HG03460 (cell line): ENCODE measurements at regions not wholly inside any gene's neighbourhood (a gene's known extent, or its start where the extent isn't known, plus 50 kb on each side); places are given as distances from the start of the nearest gene placed in this dataset.
"Not testable (repeated sequence)": the region's sequence is repeated elsewhere in the genome, so short reads cannot be mapped to it uniquely, and the experiment has no call there.

Experiments
- ATAC-seq: cut with Tn5 transposase; IDR thresholded peaks from one replicate; pipeline ENCODE4 v1.9.1; 2021; ENCODE audit not compliant: unreplicated experiment

DNA sequence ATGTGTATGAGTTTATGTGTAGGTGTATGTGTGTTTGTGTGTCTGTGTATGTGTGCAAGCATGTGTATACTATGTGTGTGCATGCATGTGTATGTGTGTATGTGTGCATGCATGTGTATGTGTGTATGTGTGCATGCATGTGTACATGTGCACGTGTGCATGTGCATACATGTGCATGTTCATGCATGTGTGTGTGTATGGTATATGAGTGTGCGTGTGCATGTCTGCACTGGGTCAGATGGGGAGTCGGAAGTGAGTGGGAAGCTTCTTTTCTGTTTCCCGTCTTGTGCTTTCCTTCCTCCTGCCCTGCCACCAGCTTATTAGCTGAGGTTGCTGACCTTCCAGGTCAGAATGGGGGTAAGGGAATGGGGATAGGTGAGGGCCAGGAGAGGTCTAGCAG lies 174.7 kb downstream of the MAP2K4 start:
- ATAC-seq: no peak

GRCh38 chr17:12201294-12201880 lies 180.7 kb downstream of the MAP2K4 start:
- ATAC-seq: no peak

DNA sequence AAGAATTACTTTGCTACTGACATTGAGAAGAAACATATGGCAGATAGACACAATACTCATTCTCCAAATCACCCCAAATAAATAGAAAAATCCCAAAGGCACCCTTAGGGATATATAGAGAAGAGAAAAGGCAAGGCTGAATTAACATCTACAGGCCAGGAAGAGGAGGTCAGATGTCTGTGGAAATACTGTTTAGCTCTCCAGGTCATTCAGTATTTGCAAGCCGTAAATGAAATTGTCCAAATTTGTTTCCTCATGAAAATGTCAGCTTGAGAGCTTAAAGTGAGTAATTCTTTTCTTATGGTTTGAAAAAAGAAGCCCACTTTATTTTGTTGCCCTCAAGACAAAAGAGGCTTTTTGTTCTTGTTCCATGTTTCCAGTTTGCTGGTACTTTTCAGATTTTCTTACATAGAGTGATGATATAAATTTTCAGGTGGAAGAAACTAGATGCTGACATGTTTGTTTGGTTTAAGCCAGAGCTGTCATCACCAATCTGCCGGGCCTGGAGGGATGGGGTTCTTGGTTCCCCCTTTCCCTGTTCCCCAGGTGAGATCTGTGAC lies 189.0 kb downstream of the MAP2K4 start:
- no peak for ATAC-seq

- ATAC-seq: not testable (repeated sequence)
These were observed 200.2 kb downstream of the MAP2K4 start for GRCh38 chr17:12220714-12221439.

DNA sequence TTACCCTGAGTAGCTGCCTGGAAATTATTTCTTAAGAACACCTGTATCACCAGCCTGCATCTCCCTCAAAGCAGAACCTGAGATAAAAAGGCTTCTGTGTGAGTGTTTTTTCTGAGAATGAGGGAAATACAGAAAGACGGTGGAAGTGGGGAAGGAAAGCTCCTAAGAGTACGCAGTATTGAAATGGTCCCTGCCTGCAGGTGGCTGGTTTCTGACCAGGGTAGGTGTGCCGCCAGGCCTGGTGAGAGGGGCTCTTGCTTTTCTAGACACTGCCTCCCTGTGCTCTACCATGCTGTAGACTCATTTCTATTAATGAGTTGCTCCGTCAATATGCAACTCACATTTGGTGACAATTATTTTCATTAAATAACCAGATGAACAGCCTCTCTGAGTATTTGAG lies 201.7 kb downstream of the MAP2K4 start:
- ATAC-seq: no peak

DNA sequence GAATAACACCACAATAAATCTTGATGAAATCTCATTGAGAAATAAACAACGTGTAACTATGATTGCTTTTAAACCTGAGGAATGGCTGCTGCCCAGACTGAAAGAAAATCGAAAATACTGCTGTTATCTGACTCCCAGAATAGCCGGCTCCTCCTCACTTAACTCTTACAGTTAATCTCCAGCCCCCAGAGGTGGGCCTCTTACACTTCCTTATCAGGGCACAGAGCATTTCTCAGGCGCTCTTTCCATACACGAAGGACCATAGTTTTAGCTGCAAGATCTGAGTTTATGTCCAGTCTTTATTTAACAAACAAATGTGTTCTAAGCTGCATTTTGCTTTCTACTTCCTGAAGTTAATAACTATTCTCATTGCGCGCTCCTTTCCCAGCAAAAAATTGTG lies 206.9 kb downstream of the MAP2K4 start:
- ATAC-seq: no peak

GRCh38 chr17:12229335-12229734 lies 208.7 kb downstream of the MAP2K4 start:
- no peak for ATAC-seq

DNA sequence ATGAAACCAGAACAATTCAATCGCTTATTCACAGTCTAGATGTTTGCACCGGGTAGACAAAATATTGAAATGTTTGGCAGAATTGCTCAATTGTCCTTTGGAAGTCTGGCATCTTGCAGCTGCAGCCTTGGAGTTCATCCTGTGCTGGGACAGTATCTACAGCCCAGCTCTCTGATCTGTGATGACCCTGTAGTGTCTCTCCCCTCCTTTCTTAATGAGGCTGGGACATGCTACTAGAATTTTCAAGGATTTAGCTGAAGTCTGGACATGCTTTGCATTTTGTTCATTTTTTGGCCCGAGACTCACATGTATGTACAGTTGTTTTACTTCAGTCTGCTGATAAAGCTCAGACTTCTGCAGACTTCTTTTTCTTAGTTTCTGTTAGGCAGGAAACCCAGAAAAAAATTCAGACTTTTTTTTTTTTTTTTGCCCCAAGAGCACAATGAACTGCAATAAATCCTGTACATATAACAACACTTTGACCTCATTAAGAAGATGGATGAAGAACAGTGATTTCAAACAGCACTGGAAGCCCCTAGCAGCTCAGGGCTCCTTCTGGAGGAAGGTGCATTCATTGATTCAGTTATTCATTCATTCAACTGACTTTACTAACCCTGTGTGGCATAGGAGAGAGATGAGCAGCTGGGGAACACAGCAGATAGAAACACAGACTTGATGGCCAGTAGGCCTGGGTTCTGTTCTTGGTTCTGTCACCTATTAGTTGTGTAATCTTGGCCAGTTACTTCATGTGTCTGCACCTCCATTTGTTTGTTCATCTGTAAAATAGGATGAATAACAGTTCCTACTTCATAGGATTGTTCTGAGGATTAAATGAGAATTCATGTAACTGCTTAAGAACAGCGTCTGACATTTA lies 210.0 kb downstream of the MAP2K4 start:
- ATAC-seq: no peak

DNA sequence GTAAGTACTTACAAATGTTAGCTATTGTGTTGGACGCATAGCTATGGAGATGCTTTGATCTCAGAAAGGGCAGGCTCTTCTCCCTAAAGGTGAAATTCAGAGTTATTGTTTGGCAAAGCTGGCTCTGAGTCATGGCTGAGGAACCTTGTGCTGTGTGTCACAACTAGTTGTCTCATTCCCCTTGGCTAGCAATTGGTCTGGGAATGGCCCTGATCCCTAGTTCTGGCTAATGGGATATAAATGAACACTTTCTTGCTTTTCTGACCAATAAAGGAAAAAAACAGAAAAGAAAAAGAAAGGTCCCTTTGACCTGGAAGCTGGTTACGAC lies 210.6 kb downstream of the MAP2K4 start:
- ATAC-seq: no peak

DNA sequence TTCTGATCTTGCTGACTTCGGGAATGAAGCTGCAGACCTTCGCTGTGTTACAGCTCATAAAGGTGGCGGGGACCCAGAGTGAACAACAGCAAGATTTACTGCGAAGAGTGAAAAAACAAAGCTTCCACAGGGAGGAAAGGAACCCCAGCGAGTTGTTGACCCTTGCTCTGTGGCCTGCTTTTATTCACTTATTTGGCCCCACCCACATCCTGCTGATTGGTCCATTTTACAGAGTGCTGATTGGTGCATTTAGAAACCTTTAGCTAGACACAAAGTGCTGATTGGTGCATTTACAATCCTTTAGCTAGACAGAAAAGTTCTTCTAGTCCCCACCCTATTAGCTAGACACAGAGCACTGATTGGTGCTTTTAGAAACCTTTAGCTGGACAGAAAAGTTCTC lies 218.3 kb downstream of the MAP2K4 start:
- ATAC-seq: not testable (repeated sequence)

DNA sequence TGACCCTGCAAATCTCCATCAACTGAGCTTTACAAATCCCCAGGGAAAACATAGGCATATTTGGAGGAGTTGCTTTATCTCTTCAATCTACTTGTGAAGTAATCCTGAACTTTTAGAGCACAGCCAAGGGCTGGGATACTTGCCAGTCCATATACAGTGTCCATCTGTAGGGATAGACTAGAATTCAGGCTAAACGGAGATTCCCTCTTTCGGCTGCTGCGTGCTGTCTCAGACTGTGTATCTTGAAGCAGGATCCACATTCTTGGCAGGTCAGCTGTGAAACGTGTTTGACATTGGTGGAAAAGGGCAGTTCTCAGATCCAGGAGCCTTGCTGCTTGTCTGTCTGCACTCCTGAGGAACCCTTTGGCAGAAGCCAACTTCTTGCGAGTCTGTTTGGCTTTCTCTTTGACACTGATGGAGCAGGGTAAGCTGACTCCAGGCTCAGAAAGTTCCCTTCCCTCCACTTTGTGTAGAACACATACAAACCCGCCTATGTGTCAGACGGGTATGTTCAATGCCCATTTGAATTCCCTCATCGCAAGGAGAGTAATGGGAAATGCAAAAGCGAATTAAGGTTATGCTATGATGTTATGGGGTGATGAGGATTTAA lies 221.8 kb downstream of the MAP2K4 start:
- no peak for ATAC-seq

DNA sequence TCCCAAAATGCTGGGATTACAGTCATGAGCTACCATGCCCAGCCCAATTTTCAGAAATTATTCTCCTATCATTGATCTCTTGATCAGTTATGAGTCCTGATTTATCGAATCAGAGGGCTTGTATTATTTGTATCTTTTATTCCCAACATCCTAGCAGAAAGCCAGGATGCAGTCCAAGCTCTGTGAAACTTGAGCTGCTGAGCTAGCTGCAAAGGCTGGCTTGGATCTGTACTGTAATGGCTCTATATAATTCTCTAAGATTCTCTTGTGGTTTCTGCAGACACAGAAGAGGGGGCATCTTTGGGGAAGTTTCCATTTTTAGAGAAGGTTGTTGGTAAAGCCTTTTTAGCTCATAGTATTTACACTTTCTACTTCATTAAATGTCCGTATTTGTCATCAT lies 227.1 kb downstream of the MAP2K4 start:
- no peak for ATAC-seq

DNA sequence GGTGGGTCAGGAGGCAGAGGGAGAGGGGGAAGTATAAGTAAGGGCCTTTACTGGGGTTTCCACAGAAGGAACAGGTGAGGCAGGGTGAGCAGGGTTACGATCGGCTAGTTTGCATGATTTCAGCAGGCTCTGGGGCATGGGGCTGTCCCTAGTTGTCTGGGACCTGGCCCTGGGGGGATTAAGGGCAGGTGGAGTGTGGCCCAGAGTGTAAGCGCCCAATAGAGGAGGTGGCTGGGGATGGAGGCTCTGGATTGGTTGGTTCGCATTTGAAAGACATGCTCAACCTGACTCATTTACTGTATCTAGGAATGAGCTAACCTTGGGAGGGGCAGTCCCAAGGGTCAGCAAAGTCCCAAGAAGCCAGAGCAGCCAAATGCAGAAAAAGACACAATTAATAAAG lies 230.3 kb downstream of the MAP2K4 start:
- ATAC-seq: no peak

DNA sequence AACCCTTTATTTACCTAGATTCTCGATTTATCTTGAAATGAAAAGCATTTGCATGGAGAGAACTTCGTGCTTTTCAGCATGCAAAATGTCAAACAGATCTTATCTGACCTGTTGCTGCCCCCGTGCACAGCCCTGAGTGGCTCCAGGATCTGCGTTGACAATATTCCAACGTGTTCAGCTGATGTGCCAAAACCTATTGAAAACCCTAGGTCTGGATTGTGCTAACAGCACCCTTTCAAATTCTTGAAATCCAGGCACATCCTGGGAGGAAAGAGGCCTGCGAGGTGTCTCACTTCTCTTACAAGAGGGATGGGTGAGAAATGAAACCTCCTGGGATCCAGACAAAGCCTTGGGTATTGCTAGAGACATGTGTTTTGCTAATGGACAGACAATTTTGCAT lies 231.8 kb downstream of the MAP2K4 start:
- no peak for ATAC-seq

GRCh38 chr17:12254460-12254859 lies 233.8 kb downstream of the MAP2K4 start:
- no peak for ATAC-seq

GRCh38 chr17:12256380-12256995 lies 235.8 kb downstream of the MAP2K4 start:
- ATAC-seq: no peak

DNA sequence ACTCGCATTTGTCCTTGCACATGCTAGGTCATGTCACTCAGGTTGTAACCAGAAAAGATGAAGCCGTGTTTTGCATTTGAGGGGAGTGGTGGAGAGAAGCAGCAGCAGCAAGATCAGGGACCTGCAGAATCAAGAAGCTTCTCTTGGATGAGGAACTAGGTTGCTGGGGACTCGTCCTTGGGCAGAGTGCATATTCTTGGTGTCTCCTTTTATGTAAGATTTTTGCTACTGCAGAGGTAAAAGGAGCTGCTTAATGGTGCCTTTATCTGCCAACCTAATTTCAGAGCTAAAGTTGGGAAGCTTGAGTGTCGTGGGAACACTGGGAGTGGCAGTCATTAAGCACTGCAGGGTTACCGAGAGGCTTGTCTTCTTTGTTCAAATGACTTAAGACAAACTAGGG lies 236.5 kb downstream of the MAP2K4 start:
- ATAC-seq: no peak

DNA sequence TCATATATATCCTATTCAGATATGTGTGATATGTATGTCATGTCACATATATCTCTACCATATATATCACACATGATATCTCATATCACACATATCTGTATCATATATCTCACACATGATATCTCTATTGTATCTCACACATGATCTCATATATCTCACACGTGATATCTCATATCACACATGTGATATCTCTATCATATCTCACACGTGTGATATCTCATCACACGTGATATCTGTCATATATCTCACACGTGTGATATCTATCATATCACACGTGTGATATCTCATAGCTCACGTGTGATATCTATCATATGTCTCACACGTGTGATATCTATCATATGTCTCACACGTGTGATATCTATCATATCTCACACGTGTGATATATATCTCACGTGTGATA lies 240.7 kb downstream of the MAP2K4 start:
- ATAC-seq: no peak

DNA sequence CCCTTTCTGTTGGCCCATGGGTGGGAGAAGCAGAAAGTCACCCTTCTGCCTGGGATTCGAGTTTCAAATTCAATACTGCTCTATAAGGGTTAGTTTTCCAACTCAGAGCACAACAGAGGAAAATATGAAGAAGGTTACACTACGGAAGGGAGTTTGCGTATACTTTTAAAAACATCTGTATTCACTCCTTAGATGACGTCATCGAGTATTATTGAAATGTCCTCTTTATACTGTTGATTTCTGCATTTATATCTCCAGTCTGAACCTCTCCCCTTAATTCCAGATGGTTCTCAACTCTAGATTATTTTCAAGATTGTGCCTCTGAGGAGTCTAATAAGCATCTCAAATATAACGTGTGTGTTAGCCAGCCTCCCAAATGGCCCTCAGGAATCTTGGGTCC lies 249.1 kb downstream of the MAP2K4 start:
- ATAC-seq: no peak

DNA sequence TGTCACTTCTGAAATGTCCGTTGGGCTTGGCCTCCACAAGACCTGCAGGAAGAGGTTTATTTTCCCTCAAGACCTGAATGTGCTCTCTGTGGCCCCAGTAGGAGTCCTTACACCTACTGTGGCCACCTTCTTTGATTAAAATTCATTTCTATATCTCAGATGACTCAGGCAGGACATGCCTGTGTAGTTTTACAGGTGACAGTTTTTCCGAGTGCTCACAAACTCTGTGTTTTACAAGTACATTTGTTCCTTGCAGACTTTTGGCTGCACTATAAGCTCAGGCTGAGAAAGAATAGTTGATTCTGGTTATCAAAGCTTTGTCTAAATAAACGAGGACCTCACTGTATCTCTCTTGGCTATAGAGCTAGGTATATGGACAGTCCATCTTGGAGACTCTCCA lies 257.1 kb downstream of the MAP2K4 start:
- no peak for ATAC-seq

DNA sequence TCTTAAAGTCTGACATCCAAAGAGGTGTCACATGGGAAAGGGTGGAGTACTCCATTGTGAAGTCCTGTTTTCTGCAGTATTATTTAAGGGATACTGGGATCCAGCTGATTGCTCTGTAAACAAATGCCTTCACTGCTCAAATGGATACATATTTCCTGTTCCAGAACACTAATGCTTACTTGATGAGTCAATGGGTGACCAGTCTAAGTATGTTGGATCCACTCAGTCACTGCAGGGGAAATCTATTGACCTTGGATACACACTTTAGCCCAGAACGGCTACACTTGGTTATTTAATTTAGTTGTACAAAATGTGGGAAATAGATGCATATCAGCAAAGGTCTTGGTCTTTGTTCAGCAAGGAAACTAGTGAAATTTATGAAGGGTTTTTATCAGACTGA lies 261.4 kb downstream of the MAP2K4 start:
- ATAC-seq: no peak
